ENCODE measurements at regions not wholly inside any gene's neighbourhood (a gene's known extent, or its start where the extent isn't known, plus 50 kb on each side); places are given as distances from the start of the nearest gene placed in this dataset.
"Not testable (repeated sequence)": the region's sequence is repeated elsewhere in the genome, so short reads cannot be mapped to it uniquely, and the experiment has no call there.

- H3K4me1 ChIP-seq, result no peaks in the 10 kb centered on the region
- no peaks in the 10 kb centered on the region for H3K9me3 ChIP-seq
- H3K36me3 ChIP-seq, result no peaks in the 10 kb centered on the region
- no peak overlapping the region for H3K9ac ChIP-seq (ENCODE audit: low read depth in 2 of 2, low read length in 2 of 2)
- no peak for DNase-seq
- no peak overlapping the region for H3K27ac ChIP-seq
- no peak for TF ChIP-seq CTCF (IDR thresholded peaks at IDR 0.05)
- intact Hi-C loops (cut with DNase I), result no loop called here
- no peak overlapping the region for H3K4me3 ChIP-seq
- H3K27me3 ChIP-seq, result no peaks in the 10 kb centered on the region
Measured at GRCh38 chr9:89952401-89952800, 347.6 kb downstream of the GADD45G start.

GRCh38 chr9:89953263-89953662, 348.5 kb downstream of the GADD45G start:
- intact Hi-C loops (cut with DNase I); DNase-seq: not testable (repeated sequence)

GRCh38 chr9:89953824-89954615, 349.2 kb downstream of the GADD45G start:
- Histone ChIP-seq H3K27me3 (no peaks in the 10 kb centered on the region), H3K9me3 (no peaks in the 10 kb centered on the region), H3K4me1 (no peaks in the 10 kb centered on the region), H3K4me3 (no peak overlapping the region), H3K9ac (ENCODE audit: low read depth in 2 of 2, low read length in 2 of 2) (no peak overlapping the region), H3K27ac (no peak overlapping the region), H3K36me3 (no peaks in the 10 kb centered on the region)
- no peak for TF ChIP-seq CTCF (IDR thresholded peaks at IDR 0.05)
- intact Hi-C loops (cut with DNase I), result no loop called here
- no peak for DNase-seq

More at GRCh38 chr9:89953263-89953662, 348.5 kb downstream of the GADD45G start:
- H3K4me3 ChIP-seq; H3K4me1 ChIP-seq; H3K36me3 ChIP-seq; H3K9me3 ChIP-seq; H3K9ac ChIP-seq (ENCODE audit: low read depth in 2 of 2, low read length in 2 of 2); H3K27ac ChIP-seq; H3K27me3 ChIP-seq: not testable (repeated sequence)

GRCh38 chr9:89955144-89955543, 350.3 kb downstream of the GADD45G start:
- no peak for TF ChIP-seq CTCF (IDR thresholded peaks at IDR 0.05)
- H3K4me1 ChIP-seq, result no peaks in the 10 kb centered on the region
- no peak overlapping the region for H3K4me3 ChIP-seq
- no peaks in the 10 kb centered on the region for H3K27me3 ChIP-seq
- no peak for DNase-seq
- H3K9me3 ChIP-seq, result no peaks in the 10 kb centered on the region
- intact Hi-C loops (cut with DNase I), result no loop called here
- no peak overlapping the region for H3K27ac ChIP-seq
- no peaks in the 10 kb centered on the region for H3K36me3 ChIP-seq
- no peak overlapping the region for H3K9ac ChIP-seq (ENCODE audit: low read depth in 2 of 2, low read length in 2 of 2)

GRCh38 chr9:89955626-89956025, 350.8 kb downstream of the GADD45G start:
- no peak for TF ChIP-seq CTCF (IDR thresholded peaks at IDR 0.05)
- no peaks in the 10 kb centered on the region for H3K9me3 ChIP-seq
- intact Hi-C loops (cut with DNase I), result no loop called here
- H3K4me3 ChIP-seq, result no peak overlapping the region
- no peaks in the 10 kb centered on the region for H3K36me3 ChIP-seq
- H3K27ac ChIP-seq, result no peak overlapping the region
- H3K9ac ChIP-seq (ENCODE audit: low read depth in 2 of 2, low read length in 2 of 2), result no peak overlapping the region
- no peaks in the 10 kb centered on the region for H3K4me1 ChIP-seq
- no peak for DNase-seq
- H3K27me3 ChIP-seq, result no peaks in the 10 kb centered on the region

- Histone ChIP-seq H3K27me3 (no peaks in the 10 kb centered on the region), H3K9ac (ENCODE audit: low read depth in 2 of 2, low read length in 2 of 2) (no peak overlapping the region), H3K4me3 (no peak overlapping the region), H3K4me1 (no peaks in the 10 kb centered on the region), H3K36me3 (no peaks in the 10 kb centered on the region), H3K9me3 (no peaks in the 10 kb centered on the region), H3K27ac (no peak overlapping the region)
- intact Hi-C loops (cut with DNase I), result no loop called here
- DNase-seq, result no peak
- no peak for TF ChIP-seq CTCF (IDR thresholded peaks at IDR 0.05)
Measured at GRCh38 chr9:89956331-89956730, 351.5 kb downstream of the GADD45G start.

All from colonic mucosa (tissue), 4 donors.